AML-193 (cell line): ENCODE measurements at regions not wholly inside any gene's neighbourhood (a gene's known extent, or its start where the extent isn't known, plus 50 kb on each side); places are given as distances from the start of the nearest gene placed in this dataset.
"Not testable (repeated sequence)": the region's sequence is repeated elsewhere in the genome, so short reads cannot be mapped to it uniquely, and the experiment has no call there.

Experiments used
- DNase-seq, 2 experiments: peaks; one replicate each; lab custom pipeline; 2025; lab: John Stamatoyannopoulos, UW

DNA sequence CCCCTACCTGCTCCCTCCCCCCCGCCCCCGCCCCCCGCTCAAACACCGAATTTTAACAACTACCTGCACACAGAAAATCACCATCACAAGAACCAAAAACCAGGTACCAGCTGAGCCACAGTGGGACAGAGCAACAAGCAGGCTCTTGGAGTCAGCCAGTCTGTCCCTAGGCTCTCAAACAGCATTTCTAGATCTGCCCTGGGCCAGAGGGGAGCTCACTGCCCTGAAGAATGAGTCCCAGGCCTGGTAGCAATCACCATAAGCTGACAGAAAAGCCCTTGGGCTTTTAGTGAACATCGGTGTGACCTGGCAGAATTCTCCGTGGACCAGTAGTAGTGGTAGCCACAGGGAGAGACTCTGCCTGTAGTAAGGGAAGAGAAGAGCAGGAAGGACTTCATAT, 58.3 kb downstream of the C11orf87 start:
- no peak for DNase-seq

DNA sequence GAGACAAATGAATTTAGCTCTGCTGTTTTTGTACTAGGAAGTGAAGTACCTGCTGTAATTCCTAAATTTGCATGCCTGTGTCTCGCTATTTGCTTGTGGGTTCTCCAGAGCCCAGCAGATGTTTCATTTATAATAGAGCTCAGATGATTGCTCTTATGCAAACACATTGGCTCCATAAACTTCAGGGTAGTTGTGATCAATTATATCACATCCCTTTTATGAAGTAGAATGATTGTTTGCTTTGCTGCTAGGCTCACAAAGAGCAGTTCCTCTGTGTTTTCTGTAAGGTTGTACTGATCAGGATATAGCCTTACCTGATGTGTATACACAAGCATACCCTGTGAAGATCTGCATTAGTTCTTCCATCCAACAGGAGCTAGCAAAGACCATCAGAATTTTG, 64.1 kb downstream of the C11orf87 start:
- DNase-seq: no peak

GRCh38 chr11:109490953-109491635, 69.1 kb downstream of the C11orf87 start:
- DNase-seq: no peak

GRCh38 chr11:109506115-109506514, 84.1 kb downstream of the C11orf87 start:
- DNase-seq: no peak

DNA sequence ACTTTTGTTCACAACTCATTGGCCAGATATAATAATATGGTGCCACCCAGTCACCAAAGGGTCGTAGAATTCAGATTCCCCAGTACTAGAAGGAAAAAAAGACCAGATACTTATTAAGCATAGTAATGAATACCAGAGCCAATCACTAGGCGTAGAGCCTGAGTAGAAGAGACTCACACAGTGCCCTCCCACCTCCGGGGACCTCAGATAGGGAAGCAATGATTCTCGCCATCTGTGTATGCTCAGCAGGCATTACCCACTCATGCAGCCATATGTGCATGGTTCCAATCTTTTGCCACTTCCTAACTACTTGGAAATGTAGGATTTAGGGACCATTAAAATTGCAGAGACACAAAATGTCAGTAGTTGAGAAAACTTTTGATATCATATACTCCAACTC, 85.3 kb downstream of the C11orf87 start:
- no peak for DNase-seq

- DNase-seq: no peak
These were observed 86.0 kb downstream of the C11orf87 start for GRCh38 chr11:109507836-109508561.

DNA sequence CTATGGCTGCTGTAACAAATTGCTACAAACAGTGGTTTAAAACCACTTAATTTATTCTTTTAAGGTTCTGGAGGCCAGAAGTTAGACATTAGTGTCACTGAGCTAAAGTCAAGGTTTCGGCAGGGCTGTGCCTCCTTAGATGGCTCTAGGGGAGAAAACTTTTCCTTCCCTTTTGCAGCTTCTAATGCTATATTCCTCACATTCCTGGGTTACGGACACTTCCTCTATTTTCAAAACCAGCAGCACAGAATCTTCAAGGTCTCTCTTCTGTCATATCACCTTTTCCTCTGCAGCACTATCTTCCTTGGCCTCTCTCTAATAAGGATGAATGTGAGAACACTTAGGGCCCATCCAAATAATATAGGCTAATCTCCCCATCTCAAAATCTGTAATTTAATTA, 87.0 kb downstream of the C11orf87 start:
- DNase-seq: no peak

DNA sequence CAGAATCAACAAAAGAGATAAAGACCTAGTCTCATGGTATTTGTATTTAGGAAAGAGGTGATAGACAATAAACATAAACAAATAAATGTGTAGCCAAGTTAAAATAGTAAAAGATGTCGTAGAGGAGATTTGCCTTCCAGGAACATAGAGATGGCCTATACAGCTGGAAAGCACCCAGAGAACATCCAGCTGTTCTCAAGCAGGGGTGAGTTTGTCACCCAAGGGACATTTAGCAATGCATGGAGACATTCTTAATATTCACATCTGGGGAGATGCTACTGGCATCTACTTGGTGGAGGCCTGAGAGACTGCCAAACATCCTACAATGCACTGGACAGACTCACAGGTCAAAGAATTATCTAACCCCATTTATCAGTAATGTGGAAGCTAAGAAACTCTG, 88.3 kb downstream of the C11orf87 start:
- DNase-seq: no peak

DNA sequence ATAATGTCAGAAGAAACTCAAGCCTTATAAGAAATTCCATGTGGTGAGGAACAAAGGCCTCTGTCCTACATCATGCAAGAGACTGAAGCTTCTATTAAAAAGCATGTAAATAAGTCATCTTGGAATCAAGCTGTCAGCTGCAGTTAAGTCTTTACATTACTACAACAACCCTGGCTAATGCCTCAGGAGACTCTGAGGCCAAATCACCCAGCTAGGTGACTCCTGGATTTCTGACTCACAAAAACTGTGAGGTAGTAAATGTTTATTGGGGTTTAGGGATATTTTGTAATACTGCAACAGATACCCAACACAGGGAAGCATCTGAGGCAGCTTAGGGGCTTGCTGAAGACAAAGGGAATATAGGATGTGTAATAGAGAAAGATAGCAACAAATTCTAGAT, 89.6 kb downstream of the C11orf87 start:
- no peak for DNase-seq

DNA sequence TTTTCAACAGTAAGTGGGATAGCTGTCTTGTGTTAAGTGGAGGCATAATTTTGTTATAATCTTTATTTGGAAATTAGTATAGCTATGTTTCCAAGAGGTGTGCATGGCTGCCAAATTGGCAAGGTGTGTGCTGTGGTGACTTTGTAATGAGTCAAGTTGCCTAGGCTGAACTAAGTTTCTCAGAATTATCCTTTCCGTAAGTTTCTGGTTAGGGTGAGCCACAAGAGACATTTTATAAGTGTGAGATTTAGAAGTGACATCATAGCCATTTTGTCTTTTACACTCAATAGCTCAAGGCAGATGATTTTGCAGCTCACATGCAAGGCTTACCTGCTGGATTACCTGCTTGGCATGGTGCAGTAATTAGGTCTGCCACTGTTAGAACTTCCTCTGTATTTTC, 90.3 kb downstream of the C11orf87 start:
- no peak for DNase-seq

DNA sequence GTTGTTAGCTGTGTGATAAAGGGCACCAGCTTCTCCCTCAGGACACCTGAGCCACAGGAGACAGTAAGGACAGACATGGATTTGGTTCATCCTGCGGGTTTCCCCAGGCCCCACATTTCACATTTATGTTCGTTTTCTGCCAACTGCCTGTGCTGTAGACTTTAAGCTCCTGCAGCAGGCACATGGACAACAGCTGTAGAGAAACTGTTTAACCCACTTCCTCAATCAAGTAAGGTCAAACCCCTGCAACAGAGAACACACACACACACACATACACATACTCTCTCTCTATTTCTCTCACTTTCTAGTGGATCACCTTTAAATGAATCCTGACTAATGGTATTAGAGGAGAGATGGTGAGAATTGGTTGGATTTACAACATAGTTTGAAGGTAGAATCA, 90.7 kb downstream of the C11orf87 start:
- peak in 1 of 2 experiments; percentile 1 for DNase-seq

DNA sequence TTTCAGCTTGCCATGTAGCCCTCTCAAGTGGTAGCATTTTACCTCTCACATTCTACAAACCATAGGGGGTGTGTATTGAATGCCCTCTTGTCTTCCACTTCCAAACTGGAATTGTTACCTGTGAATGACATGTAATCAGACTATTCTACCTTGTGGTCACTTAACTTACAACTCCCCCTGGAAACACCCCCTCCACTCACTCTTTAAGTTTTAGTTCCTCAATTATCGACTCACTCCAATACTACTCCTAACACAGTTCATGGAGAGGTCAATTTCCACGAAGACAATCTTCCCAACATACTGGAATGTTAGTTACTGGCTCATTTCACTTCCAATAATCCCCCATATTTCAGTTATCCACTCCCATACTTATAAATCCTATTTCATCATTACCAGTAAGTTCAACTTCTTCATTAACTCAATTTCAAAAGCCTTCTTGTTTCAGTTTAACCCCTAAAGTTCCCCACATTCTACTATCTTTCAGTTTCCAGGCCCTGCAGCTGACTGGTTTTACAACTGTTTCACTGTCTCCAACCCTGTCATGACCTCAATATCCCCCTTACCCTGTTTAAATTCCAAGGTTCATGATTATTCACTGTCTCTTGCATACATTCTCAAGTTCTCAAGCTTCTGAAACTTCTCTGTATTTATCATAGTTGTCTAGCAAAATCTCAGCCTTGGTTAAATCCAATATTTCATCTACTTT, 92.5 kb downstream of the C11orf87 start:
- no peak for DNase-seq

- no peak for DNase-seq
These were observed 97.3 kb downstream of the C11orf87 start for GRCh38 chr11:109519253-109519652.

DNA sequence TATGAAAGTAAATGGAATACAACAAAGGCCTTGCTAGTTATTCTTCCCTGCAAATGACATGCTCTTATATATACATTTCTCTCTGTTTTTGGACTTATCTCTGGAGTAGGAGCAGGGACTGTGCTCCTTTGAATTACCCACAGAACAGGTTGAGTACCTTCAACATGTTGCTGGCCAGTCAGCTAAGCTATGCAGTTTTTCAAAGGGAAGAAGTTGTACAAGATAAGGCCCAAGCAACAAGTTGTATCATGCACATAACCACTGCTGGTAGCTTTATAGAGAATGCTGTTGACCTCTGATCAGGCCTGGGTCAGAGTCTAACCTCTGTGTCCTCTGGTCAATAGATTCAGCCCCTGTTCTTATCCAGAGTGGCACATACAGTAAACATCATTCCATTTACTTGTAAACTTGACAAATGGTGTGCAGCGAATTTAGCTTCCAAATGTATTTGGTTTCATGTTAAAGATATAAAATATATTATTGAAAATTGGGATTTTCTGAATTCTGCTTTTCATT, 99.6 kb downstream of the C11orf87 start:
- no peak for DNase-seq

DNA sequence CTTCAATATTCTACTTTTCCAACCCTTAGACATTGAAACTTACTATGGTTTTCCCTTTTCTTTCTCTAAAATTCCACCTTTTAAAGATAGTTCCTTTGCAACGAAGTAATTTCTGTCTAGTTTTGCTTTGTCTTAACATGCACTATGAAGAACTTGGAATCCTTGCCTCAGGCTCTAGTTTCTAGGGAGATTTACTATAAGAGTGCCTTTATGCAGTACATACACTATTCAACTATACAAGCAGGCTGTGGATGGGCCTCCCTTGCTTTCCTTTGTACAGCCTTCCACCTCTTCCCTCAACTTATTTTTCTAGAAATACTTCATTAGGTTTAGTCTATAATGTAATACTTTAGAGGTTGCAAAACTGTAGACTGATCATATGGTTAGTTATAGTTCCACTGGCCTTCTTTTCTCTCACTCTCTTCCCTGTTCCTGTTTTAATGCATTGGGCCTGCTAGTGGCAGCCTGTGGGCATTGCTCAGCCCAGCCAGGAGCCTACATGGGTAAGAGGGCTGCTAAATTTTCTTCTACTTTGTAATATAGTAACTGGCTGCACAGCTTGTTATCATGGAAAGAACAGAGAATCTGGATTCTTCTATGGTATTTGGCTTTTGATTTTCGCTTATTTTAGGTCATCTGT, 100.2 kb downstream of the C11orf87 start:
- DNase-seq: no peak

DNA sequence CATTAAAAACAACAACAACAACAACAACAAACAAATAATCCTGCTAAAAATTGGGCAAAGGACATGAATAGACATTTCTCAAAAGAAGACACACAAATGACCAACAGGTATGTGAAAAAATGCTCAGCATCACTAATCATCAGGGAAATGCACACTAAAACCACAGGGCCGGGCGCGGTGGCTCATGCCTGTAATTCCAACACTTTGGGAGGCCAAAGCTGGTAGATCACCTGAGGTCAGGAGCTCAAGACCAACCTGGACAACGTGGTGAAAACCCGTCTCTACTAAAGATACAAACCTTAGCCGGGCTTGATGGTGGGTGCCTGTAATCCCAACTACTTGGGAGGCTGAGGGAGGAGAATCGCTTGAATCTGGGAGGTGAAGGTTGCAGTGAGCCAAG, 103.6 kb downstream of the C11orf87 start:
- DNase-seq: not testable (repeated sequence)

- DNase-seq: no peak
These were observed 104.1 kb downstream of the C11orf87 start for GRCh38 chr11:109526061-109526460.

DNA sequence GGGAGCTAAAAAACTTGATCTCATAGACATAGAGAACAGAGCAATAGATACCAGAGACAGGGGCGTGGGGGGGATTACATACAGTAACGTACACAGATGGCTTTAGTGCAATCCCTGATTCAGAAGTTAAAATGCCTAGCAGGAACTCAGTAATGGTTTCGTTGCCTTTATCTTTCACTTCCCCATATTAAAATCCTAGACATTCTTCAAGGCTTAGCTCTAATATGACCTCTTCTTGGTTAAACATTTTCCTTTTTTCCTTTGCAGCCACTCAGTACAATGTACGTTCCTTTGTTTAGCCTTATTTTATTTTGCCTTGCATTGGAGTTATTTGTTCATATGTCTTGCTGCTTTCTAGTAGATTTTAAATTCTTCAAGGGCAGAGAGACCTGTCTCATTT, 104.9 kb downstream of the C11orf87 start:
- no peak for DNase-seq

DNA sequence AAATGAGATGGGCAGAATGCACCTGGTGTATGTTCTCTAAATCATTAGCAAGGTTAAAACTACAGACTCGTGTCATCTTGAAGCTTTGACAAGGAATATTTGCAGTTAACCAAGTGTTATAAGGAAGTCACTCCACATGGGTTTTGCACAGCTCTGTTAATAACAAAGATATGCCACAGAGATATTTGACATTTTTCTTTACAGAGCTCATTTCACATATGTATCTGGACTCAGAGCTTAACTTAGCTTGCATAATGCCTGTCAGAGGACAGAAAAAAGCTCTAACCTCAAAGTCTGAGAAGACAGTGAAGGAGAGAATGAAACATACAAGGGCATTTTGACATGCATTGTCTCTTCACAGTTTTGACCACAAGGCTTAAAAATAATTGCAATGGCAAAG, 105.5 kb downstream of the C11orf87 start:
- no peak for DNase-seq

DNA sequence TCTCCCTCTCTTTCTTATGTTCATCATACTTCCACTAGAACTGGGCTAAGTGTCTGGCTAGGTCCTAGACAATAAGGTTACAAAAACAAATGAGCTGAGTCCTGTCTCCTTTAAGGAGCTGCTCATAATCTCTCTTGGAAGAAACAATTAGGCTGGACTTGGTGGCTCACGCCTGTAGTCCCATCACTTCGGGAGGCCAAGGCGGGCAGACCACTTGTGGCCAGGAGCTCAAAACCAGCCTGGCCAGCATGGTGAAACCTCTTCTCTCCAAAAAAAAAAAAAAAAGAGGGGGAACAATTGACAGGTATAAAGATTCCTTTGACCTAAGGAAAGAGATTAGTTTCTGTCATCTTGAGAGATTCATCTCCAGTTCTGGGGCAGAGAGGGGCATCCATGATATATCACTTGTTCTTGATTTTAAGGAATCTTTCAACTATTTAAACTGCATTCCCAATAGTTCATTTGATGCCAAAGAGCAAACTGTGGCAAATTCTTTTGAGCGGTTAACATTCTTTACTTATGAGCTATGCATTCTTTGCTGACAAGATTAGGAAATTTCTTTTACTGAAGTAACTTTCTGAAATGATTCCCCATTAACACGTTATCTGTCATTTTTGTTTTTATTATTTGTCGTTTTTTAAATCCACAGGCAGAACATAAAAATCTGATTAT, 125.5 kb downstream of the C11orf87 start:
- DNase-seq: no peak

GRCh38 chr11:109552376-109552775, 130.4 kb downstream of the C11orf87 start:
- DNase-seq: no peak

DNA sequence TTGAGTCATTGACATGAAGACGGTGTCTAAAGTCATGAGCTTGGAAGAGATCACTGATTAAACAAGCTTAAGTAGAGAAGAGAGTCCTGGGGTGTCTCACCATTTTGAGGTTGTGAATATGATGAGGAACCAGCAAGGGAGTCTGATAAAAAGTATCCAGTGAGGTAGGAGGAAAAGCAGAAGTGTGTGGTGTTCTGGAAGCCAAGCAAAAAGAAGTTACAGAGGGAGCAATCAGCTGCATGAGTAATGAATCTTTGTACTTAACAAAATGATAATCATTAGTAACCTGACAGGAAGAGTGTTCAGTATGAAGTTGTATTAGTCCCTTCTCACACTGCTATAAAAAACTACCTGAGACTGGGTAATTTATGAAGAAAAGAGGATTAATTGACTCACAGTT, 131.3 kb downstream of the C11orf87 start:
- no peak for DNase-seq
